Naive B cell (primary cell): ENCODE measurements at regions not wholly inside any gene's neighbourhood (a gene's known extent, or its start where the extent isn't known, plus 50 kb on each side); places are given as distances from the start of the nearest gene placed in this dataset.
A peak's percentile ranks its signal among the peaks of the same experiment; 100 is the strongest.

Experiments used
- ATAC-seq, 2 donors: fragments of 150-1000 bp; cut with Tn5 transposase; 2 replicates each; pipeline ENCODE4 v1.10.0; 2021; ENCODE audit warnings: low read depth in 2 of 2, mild to moderate bottlenecking in 2 of 2, moderate library complexity in 2 of 2
- DNase-seq: peaks from one replicate; pipeline ENCODE4 v3.0.0; 2022
- H3K27ac Mint-ChIP-seq, 6 donors: one replicate each; pipeline ENCODE4 v1.8.0; 2020 to 2022; ENCODE audit warnings: mild to moderate bottlenecking in 6 of 6, mixed read lengths in 6 of 6, moderate library complexity in 5 of 6, inconsistent platforms in 2 of 6
- H3K27me3 Mint-ChIP-seq, 3 donors: one replicate each; pipeline ENCODE4 v1.8.0; 2021 to 2022; ENCODE audit warnings: mixed read lengths in 3 of 3, mild to moderate bottlenecking in 1 of 3
- H3K36me3 Mint-ChIP-seq, 2 donors: one replicate each; pipeline ENCODE4 v1.8.0; 2020 to 2022; ENCODE audit warnings: mixed read lengths in 2 of 2, inconsistent platforms in 1 of 2, mild to moderate bottlenecking in 1 of 2
- H3K4me1 Mint-ChIP-seq, 3 donors: one replicate each; pipeline ENCODE4 v1.8.0; 2020 to 2022; ENCODE audit warnings: mixed read lengths in 3 of 3, inconsistent platforms in 1 of 3, mild to moderate bottlenecking in 1 of 3, moderate library complexity in 1 of 3
- H3K4me3 Mint-ChIP-seq, 8 donors: one replicate each; pipeline ENCODE4 v1.8.0; 2020 to 2022; ENCODE audit warnings: mild to moderate bottlenecking in 8 of 8, mixed read lengths in 8 of 8, moderate library complexity in 8 of 8, inconsistent platforms in 2 of 8
- H3K9me3 Mint-ChIP-seq, 7 donors: one replicate each; pipeline ENCODE4 v1.8.0; 2020 to 2022; ENCODE audit warnings: mixed read lengths in 7 of 7, mild to moderate bottlenecking in 5 of 7, inconsistent platforms in 2 of 7, moderate library complexity in 1 of 7

DNA sequence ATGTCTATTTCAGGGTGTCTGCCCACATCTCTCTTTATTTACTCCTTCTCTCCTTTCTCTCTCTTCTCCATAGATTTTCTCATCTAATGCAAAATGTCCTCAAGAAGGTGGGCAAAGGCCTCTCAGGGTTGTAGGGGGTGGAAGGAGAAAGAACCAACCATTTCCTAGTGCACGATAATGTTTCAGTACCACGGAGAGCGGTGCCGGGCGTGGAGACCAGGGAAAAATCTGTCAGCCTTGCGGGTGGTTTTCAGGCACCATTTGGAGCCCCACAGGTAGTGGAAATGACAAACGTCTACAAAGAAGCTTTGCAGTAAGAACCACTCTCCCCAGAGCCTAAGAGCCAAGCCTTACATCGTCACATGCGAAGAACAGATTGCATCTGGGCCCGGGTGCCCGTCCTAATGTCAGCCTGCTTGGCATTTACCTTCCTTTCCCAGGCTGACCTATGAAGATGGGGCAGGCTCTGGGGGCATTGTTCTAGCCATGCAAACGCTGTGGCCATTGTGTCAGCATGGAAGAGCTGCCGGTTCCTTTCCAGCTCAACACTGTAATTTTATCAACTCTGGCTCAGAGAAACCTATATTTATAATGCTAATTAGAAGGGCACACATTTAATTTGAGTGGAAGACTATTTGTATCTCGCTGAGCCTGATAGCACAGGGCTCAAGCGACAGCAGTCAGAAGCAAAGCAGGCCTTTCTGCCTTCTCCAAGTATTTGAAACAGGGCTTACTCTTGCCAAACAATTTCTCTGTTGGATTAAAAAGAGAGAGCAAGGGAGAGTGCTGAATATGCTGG lies 430.1 kb upstream of the WWC1 start:
- H3K27me3 Mint-ChIP-seq: no peaks in the 10 kb centered on the region
- H3K4me3 Mint-ChIP-seq: no peak overlapping the region
- ATAC-seq (no peak), DNase-seq (no peak)
- H3K27ac Mint-ChIP-seq: peak overlapping the region in 2 of 6 donors; percentile 33 to 56
- no peaks in the 10 kb centered on the region for H3K4me1 Mint-ChIP-seq
- peaks cover 0 to 8% of the 10 kb centered on the region in 2 donors for H3K36me3 Mint-ChIP-seq
- peaks cover 0 to 7% (median 0%) of the 10 kb centered on the region in 7 donors for H3K9me3 Mint-ChIP-seq

DNA sequence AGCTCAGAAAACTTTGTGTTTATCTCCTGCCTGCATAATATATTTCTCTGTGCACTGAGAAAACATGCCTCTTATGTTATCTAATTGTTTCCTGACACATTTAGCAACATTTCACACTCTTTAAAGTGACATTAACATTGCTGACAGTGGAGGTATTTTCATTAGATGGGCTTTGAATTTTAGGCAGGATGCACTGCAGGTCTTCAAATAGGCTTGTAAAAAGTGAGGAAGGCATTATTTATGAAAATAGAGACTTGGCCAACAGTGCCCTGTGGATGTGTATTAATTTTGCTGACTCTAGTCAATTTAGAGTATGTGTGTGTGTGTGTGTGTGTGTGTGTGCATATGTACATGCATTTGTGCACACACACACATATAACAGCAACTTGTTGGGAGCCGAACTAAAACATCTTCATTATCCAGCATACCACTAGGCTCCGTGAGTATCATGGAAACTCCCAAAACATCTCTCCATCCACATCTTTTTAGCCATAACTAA lies 429.5 kb upstream of the WWC1 start:
- H3K9me3 Mint-ChIP-seq: peaks cover 0 to 9% (median 0%) of the 10 kb centered on the region in 7 donors
- no peak overlapping the region for H3K4me3 Mint-ChIP-seq
- DNase-seq (no peak), ATAC-seq (no peak)
- H3K27ac Mint-ChIP-seq: no peak overlapping the region
- no peaks in the 10 kb centered on the region for H3K4me1 Mint-ChIP-seq
- H3K27me3 Mint-ChIP-seq: no peaks in the 10 kb centered on the region
- H3K36me3 Mint-ChIP-seq: peaks cover 0 to 8% of the 10 kb centered on the region in 2 donors

GRCh38 chr5:167863883-167864282 lies 427.6 kb upstream of the WWC1 start:
- no peak for DNase-seq

DNA sequence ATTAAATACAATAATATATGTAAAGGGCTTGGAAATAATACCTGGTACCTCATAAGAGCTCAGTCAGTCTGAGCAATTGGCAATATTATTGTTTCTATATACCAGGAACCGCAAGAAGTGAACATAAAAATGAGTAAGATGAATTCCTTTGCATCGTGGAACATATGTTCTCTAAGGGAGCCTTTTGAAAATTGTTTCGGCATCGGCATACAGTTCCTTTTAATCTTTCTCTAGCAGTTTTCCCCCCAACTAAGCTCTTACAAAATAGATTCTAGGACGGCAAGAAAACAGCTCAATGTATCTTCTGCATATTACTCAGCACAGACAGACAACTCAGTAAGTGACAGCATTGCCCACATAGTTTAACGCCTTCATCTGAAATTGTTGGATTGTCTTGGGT lies 426.6 kb upstream of the WWC1 start:
- no peaks in the 10 kb centered on the region for H3K27me3 Mint-ChIP-seq
- ATAC-seq: no peak

More at GRCh38 chr5:167863883-167864282, 427.6 kb upstream of the WWC1 start:
- no peak for ATAC-seq
- peaks cover 0 to 5% (median 0%) of the 10 kb centered on the region in 7 donors for H3K9me3 Mint-ChIP-seq
- H3K4me3 Mint-ChIP-seq: no peak overlapping the region
- H3K27me3 Mint-ChIP-seq: no peaks in the 10 kb centered on the region
- no peaks in the 10 kb centered on the region for H3K4me1 Mint-ChIP-seq
- H3K36me3 Mint-ChIP-seq: peaks cover 0 to 8% of the 10 kb centered on the region in 2 donors
- no peak overlapping the region for H3K27ac Mint-ChIP-seq

DNA sequence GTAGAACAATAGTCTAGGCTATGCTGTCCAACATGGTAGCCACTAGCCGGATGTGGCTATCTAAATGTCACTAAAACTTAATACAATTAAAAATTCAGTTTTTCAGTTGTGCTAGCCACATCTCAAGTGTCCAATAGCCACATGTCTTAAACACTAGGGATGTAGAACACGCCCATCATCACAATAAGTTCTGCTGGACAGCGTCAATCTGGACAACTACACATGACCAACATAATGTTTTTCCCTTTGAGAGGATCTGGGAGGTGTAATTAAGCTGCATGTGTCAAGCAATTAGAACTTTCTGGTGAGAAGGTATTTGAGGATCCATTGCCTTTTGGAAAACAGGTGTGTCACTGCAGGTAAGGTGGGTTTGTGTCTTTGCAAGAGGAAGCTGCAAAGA lies 424.6 kb upstream of the WWC1 start:
- H3K27ac Mint-ChIP-seq: no peak overlapping the region
- no peak for ATAC-seq
- no peak overlapping the region for H3K4me3 Mint-ChIP-seq
- peaks cover 0 to 5% (median 0%) of the 10 kb centered on the region in 7 donors for H3K9me3 Mint-ChIP-seq
- no peaks in the 10 kb centered on the region for H3K4me1 Mint-ChIP-seq
- H3K27me3 Mint-ChIP-seq: no peaks in the 10 kb centered on the region
- no peak for DNase-seq
- H3K36me3 Mint-ChIP-seq: no peaks in the 10 kb centered on the region

More for the DNA sequence above, 426.6 kb upstream of the WWC1 start:
- DNase-seq: no peak
- H3K36me3 Mint-ChIP-seq: peaks cover 0 to 8% of the 10 kb centered on the region in 2 donors
- no peak overlapping the region for H3K4me3 Mint-ChIP-seq
- peaks cover 0 to 5% (median 0%) of the 10 kb centered on the region in 7 donors for H3K9me3 Mint-ChIP-seq
- no peak overlapping the region for H3K27ac Mint-ChIP-seq
- no peaks in the 10 kb centered on the region for H3K4me1 Mint-ChIP-seq

GRCh38 chr5:167867281-167867680 lies 424.2 kb upstream of the WWC1 start:
- Mint-ChIP-seq H3K4me1 (no peaks in the 10 kb centered on the region), H3K27me3 (no peaks in the 10 kb centered on the region), H3K36me3 (no peaks in the 10 kb centered on the region), H3K4me3 (no peak overlapping the region), H3K9me3 (peaks cover 0 to 5% (median 0%) of the 10 kb centered on the region in 7 donors), H3K27ac (no peak overlapping the region)
- no peak for ATAC-seq
- no peak for DNase-seq

DNA sequence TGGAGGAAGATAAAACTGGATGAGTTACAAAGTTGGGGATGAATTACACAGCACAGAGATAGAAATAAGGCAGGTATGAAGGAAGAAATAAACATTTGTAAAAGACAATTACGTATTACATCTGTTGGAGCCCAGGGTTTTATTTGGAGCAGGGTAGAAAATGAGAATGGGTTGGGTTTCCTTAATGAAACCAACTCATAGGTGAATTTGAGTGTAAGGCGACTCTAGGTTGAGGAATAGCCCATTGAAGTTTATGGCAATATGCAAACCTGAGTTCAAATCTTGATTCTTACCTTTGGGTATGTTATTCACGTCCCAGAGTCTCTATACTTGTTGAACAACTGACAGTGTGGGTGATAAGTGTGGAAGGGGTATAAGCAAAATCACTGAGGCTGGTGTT lies 422.3 kb upstream of the WWC1 start:
- no peak overlapping the region for H3K4me3 Mint-ChIP-seq

GRCh38 chr5:167870055-167870454 lies 421.4 kb upstream of the WWC1 start:
- no peak for ATAC-seq
- DNase-seq: no peak
- peaks cover 2 to 15% (median 6%) of the 10 kb centered on the region in 7 donors for H3K9me3 Mint-ChIP-seq
- no peak overlapping the region for H3K27ac Mint-ChIP-seq
- no peaks in the 10 kb centered on the region for H3K27me3 Mint-ChIP-seq
- H3K36me3 Mint-ChIP-seq: no peaks in the 10 kb centered on the region
- no peak overlapping the region for H3K4me3 Mint-ChIP-seq
- H3K4me1 Mint-ChIP-seq: no peaks in the 10 kb centered on the region

More for the DNA sequence above, 422.3 kb upstream of the WWC1 start:
- Mint-ChIP-seq H3K27ac (no peak overlapping the region), H3K4me1 (no peaks in the 10 kb centered on the region), H3K9me3 (peaks cover 0 to 10% (median 5%) of the 10 kb centered on the region in 7 donors), H3K27me3 (no peaks in the 10 kb centered on the region), H3K36me3 (no peaks in the 10 kb centered on the region)
- no peak for DNase-seq
- no peak for ATAC-seq

DNA sequence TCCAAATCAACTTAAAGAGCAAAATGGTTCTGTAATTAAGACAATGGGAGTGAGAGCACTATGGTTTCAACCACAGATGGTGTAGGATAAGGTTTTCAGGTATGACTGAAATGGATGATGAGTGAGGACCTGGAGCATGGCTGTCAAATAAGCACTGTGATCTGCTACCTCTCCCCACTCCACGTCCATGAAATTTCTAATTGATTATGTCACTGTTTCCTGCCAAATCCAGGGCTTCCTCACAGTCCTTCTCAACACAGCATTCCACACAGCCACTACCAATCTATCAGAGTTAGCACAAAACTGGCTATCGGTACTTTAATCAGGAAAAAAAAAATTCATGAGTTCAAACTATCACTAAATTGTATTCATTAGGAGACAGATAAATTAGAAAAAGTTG lies 420.4 kb upstream of the WWC1 start:
- Mint-ChIP-seq H3K4me1 (no peaks in the 10 kb centered on the region), H3K27ac (no peak overlapping the region), H3K36me3 (no peaks in the 10 kb centered on the region), H3K9me3 (peaks cover 5 to 19% (median 10%) of the 10 kb centered on the region in 7 donors), H3K4me3 (no peak overlapping the region), H3K27me3 (no peaks in the 10 kb centered on the region)
- ATAC-seq (no peak), DNase-seq (no peak)

GRCh38 chr5:167872791-167873190 lies 418.7 kb upstream of the WWC1 start:
- no peak overlapping the region for H3K4me3 Mint-ChIP-seq
- DNase-seq (no peak), ATAC-seq (no peak)
- H3K9me3 Mint-ChIP-seq: peaks cover 6 to 19% (median 10%) of the 10 kb centered on the region in 7 donors
- no peak overlapping the region for H3K27ac Mint-ChIP-seq
- H3K36me3 Mint-ChIP-seq: no peaks in the 10 kb centered on the region
- H3K4me1 Mint-ChIP-seq: no peaks in the 10 kb centered on the region
- no peaks in the 10 kb centered on the region for H3K27me3 Mint-ChIP-seq

GRCh38 chr5:167877114-167877722 lies 414.2 kb upstream of the WWC1 start:
- DNase-seq (no peak), ATAC-seq (no peak)
- Mint-ChIP-seq H3K4me1 (no peaks in the 10 kb centered on the region), H3K27me3 (no peaks in the 10 kb centered on the region), H3K4me3 (no peak overlapping the region), H3K36me3 (no peaks in the 10 kb centered on the region), H3K27ac (no peak overlapping the region), H3K9me3 (peaks cover 6 to 21% (median 11%) of the 10 kb centered on the region in 7 donors)

DNA sequence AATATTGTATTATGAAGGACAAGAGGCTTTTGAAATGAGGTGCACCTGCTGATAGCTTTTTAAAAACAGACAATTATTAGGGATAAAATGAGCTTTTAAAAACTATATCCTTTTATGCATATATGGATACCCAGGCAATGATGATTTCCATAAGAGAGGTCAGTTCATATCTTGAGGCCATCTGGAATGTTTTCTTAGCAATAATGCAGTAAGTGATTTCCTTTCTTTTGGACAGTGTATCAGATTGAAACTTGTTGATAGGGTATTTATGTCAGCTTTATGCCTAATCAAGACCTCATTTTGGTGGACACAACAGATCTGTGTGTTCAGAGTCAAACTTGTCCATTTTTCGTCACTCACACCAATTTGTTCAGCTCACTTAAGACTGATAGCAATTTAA lies 413.5 kb upstream of the WWC1 start:
- DNase-seq (no peak), ATAC-seq (no peak)
- Mint-ChIP-seq H3K36me3 (no peaks in the 10 kb centered on the region), H3K4me3 (no peak overlapping the region), H3K9me3 (peaks cover 6 to 27% (median 10%) of the 10 kb centered on the region in 7 donors), H3K27me3 (no peaks in the 10 kb centered on the region), H3K27ac (no peak overlapping the region), H3K4me1 (no peaks in the 10 kb centered on the region)

DNA sequence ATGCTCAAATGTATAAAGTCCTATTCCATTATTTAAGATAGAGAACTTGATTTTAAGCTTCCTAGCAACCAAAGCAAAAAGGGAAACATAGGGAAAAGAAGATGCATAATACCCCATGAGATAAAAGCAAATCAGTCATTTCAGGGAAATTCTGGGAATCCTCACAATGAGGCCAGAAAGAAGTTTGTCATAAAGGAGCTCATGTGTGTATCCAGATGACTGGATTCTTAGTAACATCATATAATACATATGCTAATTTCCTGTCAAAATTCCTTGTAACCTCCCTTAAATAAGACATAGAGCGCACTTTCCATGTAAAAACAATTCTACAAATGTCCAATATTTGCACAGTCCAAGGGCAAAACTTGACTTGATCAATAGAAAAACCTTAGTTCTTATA lies 411.0 kb upstream of the WWC1 start:
- no peak for DNase-seq
- H3K4me3 Mint-ChIP-seq: no peak overlapping the region
- no peaks in the 10 kb centered on the region for H3K4me1 Mint-ChIP-seq
- no peaks in the 10 kb centered on the region for H3K36me3 Mint-ChIP-seq
- H3K9me3 Mint-ChIP-seq: peaks cover 0 to 14% (median 5%) of the 10 kb centered on the region in 7 donors
- no peaks in the 10 kb centered on the region for H3K27me3 Mint-ChIP-seq
- ATAC-seq: no peak
- no peak overlapping the region for H3K27ac Mint-ChIP-seq

GRCh38 chr5:167881041-167881440 lies 410.4 kb upstream of the WWC1 start:
- Mint-ChIP-seq H3K36me3 (no peaks in the 10 kb centered on the region), H3K27ac (no peak overlapping the region), H3K9me3 (peaks cover 0 to 14% (median 5%) of the 10 kb centered on the region in 7 donors), H3K4me3 (no peak overlapping the region), H3K4me1 (no peaks in the 10 kb centered on the region), H3K27me3 (no peaks in the 10 kb centered on the region)
- no peak for DNase-seq
- no peak for ATAC-seq
